Sigmoid colon (tissue), 6 donors: ENCODE measurements at regions not wholly inside any gene's neighbourhood (a gene's known extent, or its start where the extent isn't known, plus 50 kb on each side); places are given as distances from the start of the nearest gene placed in this dataset.

Source experiments
- DNase-seq: peaks from one replicate; pipeline ENCODE4 v3.0.0-alpha.2; 2019
- H3K27ac ChIP-seq, 4 donors: fragments of 200-600 bp; sonication (generic); one replicate each; pipeline ENCODE4 v1.5.1; 2016 to 2019; ENCODE audit warnings: mild to moderate bottlenecking in 1 of 4
- H3K27me3 ChIP-seq, 3 donors: fragments of 200-600 bp; sonication (generic); one replicate each; pipeline ENCODE4 v1.5.1; 2019; ENCODE audit warnings: mild to moderate bottlenecking in 1 of 3
- H3K36me3 ChIP-seq, 4 donors: fragments of 200-600 bp; sonication (generic); one replicate each; pipeline ENCODE4 v1.5.1; 2016 to 2019
- H3K4me1 ChIP-seq, 4 donors: fragments of 200-600 bp; sonication (generic); one replicate each; pipeline ENCODE4 v1.5.1; 2017 to 2019
- H3K4me3 ChIP-seq, 4 donors: fragments of 200-600 bp; sonication (generic); one replicate each; pipeline ENCODE4 v1.5.1; 2017 to 2019; ENCODE audit warnings: mild to moderate bottlenecking in 2 of 4, moderate library complexity in 1 of 4
- H3K9me3 ChIP-seq, 4 donors: fragments of 200-600 bp in 3 of 4; sonication (generic) in 3 of 4; one replicate each; pipeline versions ENCODE4 v1.5.1 to v1.6.1; 2013 to 2019
- CTCF ChIP-seq, 4 experiments: fragments of 450-650 bp in 3 of 4; fragments of 200-600 bp in 1 of 4; IDR thresholded peaks; one replicate each; pipeline ENCODE4 v1.5.1; 2016 to 2019; ENCODE audit warnings: antibody characterized with exemption in 4 of 4, mild to moderate bottlenecking in 3 of 4, moderate library complexity in 2 of 4
- EP300 ChIP-seq, 4 donors: sonication (generic); formaldehyde crosslinking; IDR thresholded peaks; one replicate each; pipeline ENCODE4 v1.6.1; 2017; ENCODE audit warnings: antibody characterized with exemption in 4 of 4
- POLR2A ChIP-seq, 2 donors: fragments of 450-650 bp; IDR thresholded peaks; one replicate each; pipeline ENCODE4 v1.6.1; 2016; ENCODE audit warnings: antibody characterized with exemption in 2 of 2, mild to moderate bottlenecking in 2 of 2, moderate library complexity in 2 of 2
- POLR2AphosphoS5 ChIP-seq, 4 donors: sonication (generic); formaldehyde crosslinking; IDR thresholded peaks; one replicate each; pipeline ENCODE4 v1.6.1; 2017; ENCODE audit warnings: antibody characterized with exemption in 4 of 4
- WGBS, 2 donors: extraction: QIAGEN DNeasy Blood & Tissue Kit; methylation state at CpG; one replicate each; pipeline ENCODE4 v1.1.7; 2013; 5-methylcytosine and 5-hydroxymethylcytosine counted together
- intact Hi-C: fragments of 100-400 bp; cut with DNase I; formaldehyde crosslinking; loops from one replicate; pipeline ENCODE4 v1.15.1; 2023
- donor health status: healthy with polysubstance abuse.
- donor health status: healthy.

DNA sequence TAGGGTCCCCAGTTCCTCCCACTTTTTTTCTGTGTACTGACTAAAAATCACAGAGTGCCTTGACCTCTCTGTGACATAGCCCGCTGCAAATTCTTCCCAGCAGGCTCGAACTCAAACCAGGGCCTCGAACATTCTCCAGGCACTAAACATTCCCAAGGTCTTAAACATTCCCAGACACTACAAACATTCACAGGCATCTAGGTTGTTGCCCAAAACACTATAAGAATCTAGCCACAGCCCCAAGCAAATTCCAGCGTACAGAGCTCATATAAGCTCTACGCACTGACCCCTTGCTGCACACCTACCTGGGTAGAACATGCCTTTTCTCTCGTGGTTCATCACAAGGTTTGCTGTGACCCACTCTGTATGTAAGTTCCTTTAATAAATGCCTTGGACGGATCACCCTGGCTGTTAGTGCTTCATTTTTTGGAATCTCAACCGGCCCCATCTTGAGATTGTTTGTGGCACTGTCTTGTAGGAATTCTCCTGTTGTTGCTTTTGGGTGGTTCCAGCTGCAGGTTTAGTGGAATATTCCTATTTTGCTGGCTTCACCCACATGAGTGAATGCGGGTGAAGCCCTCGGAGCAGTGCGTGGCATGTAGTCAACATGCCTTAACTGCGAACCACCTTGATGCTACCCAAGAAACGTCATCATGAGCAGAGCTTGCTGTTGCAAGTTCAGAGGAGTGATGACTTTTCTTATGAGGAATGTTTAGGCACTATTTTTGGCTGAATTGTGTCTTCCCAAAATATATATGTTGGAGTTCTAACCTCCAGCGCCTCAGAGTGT, 230.0 kb downstream of the HS3ST1 start:
- Histone ChIP-seq H3K4me3 (no peak overlapping the region), H3K4me1 (no peaks in the 10 kb centered on the region), H3K27me3 (no peaks in the 10 kb centered on the region), H3K9me3 (no peaks in the 10 kb centered on the region), H3K27ac (no peak overlapping the region), H3K36me3 (no peaks in the 10 kb centered on the region)
- intact Hi-C loops: no loop called here
- 92 to 93% methylated on average over 14 of the region's 14 CpGs for WGBS, 2 donors
- no peak for TF ChIP-seq POLR2AphosphoS5 (IDR thresholded peaks at IDR 0.05)
- TF ChIP-seq EP300 (IDR thresholded peaks at IDR 0.05): no peak
- TF ChIP-seq CTCF (IDR thresholded peaks at IDR 0.05): no peak
- TF ChIP-seq POLR2A (IDR thresholded peaks at IDR 0.05): no peak
- DNase-seq: no peak

GRCh38 chr4:11197631-11198341, 230.9 kb downstream of the HS3ST1 start:
- Histone ChIP-seq H3K27ac (no peak overlapping the region), H3K36me3 (no peaks in the 10 kb centered on the region), H3K9me3 (no peaks in the 10 kb centered on the region), H3K4me1 (no peaks in the 10 kb centered on the region), H3K27me3 (no peaks in the 10 kb centered on the region), H3K4me3 (no peak overlapping the region)
- intact Hi-C loops: no loop called here
- DNase-seq: no peak
- 90 to 92% methylated on average over 8 of the region's 8 CpGs for WGBS, 2 donors
- TF ChIP-seq CTCF (IDR thresholded peaks at IDR 0.05) (no peak), POLR2AphosphoS5 (IDR thresholded peaks at IDR 0.05) (no peak), EP300 (IDR thresholded peaks at IDR 0.05) (no peak), POLR2A (IDR thresholded peaks at IDR 0.05) (no peak)

DNA sequence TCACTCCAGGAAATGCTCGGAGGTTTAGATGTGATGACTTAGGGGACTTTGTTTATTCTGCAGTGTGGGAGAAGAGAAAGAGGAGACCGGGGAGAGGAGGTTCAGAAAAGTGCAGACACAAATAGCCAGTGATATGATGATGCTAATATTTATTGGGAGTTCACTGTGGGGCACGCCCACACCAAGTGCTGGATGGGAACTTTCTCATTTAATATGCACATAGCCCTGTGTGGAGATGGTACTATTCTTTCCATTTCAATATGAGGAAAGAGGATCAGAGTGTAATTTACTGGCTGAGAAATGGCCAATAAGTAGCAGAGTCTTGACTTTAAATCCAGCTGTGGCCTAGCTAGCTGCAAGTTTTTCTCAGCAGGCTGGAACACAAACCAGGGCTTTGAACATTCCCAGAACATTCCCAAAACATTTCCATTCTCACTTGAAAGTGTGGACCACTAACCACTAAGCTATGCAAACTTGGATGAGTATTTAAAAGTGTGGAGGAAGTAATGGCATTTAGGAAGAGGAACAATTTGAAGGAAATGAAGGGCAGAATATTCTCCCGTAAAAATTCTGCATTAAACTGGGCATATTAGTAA, 231.7 kb downstream of the HS3ST1 start:
- intact Hi-C loops: no loop called here
- Histone ChIP-seq H3K27ac (no peak overlapping the region), H3K4me1 (no peaks in the 10 kb centered on the region), H3K27me3 (no peaks in the 10 kb centered on the region), H3K36me3 (no peaks in the 10 kb centered on the region), H3K4me3 (no peak overlapping the region), H3K9me3 (no peaks in the 10 kb centered on the region)
- WGBS, 2 donors: 74 to 78% methylated on average over 4 of the region's 4 CpGs
- DNase-seq: no peak
- TF ChIP-seq EP300 (IDR thresholded peaks at IDR 0.05): no peak
- TF ChIP-seq CTCF (IDR thresholded peaks at IDR 0.05): no peak
- no peak for TF ChIP-seq POLR2AphosphoS5 (IDR thresholded peaks at IDR 0.05)
- no peak for TF ChIP-seq POLR2A (IDR thresholded peaks at IDR 0.05)

DNA sequence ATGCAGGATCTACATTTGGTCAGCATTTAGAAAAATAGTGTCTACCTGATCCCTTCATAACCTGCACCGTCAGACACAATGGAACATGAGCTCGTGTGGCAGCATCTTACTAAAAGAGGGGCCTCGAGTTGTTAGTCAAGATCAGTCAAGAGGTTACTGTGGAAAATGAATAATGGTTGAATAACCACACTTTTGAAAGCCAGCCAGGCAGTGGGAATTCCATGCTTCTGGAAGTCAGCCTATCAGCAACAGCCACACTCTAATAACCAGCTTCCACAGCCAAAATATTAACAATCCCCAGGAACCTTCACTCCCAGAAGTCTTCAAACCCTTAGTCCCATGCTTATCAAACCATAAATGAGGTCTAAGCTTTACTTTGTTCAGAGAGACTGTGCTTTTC, 234.3 kb downstream of the HS3ST1 start:
- TF ChIP-seq CTCF (IDR thresholded peaks at IDR 0.05) (no peak), POLR2AphosphoS5 (IDR thresholded peaks at IDR 0.05) (no peak), EP300 (IDR thresholded peaks at IDR 0.05) (no peak), POLR2A (IDR thresholded peaks at IDR 0.05) (no peak)
- Histone ChIP-seq H3K4me1 (no peaks in the 10 kb centered on the region), H3K27me3 (no peaks in the 10 kb centered on the region), H3K36me3 (no peaks in the 10 kb centered on the region), H3K9me3 (no peaks in the 10 kb centered on the region), H3K4me3 (no peak overlapping the region), H3K27ac (no peak overlapping the region)
- intact Hi-C loops: no loop called here
- 84 to 85% methylated on average over 3 of the region's 3 CpGs for WGBS, 2 donors
- no peak for DNase-seq
